H1 (cell line): ENCODE measurements at regions not wholly inside any gene's neighbourhood (a gene's known extent, or its start where the extent isn't known, plus 50 kb on each side); places are given as distances from the start of the nearest gene placed in this dataset.

ENCODE experiments used
- CTCF ChIA-PET: fragments of 300-600 bp; sonication (Branson Sonifier 250); formaldehyde crosslinking; loops from one replicate; lab custom pipeline; 2021; ENCODE audit not compliant: partially characterized antibody; lab: Charles Lee
- POLR2A ChIA-PET: fragments of 300-600 bp; sonication (Branson Sonifier 250); formaldehyde crosslinking; loops from one replicate; lab custom pipeline; 2021; ENCODE audit warnings: inconsistent platforms; ENCODE audit not compliant: partially characterized antibody; lab: Charles Lee
- DNase-seq, 2 experiments: peaks; one replicate each; pipeline versions ENCODE4 v3.0.0 to v3.0.0-alpha.2; 2010 to 2022; ENCODE audit warnings: low spot score in 2 of 2, low read depth in 1 of 2, mixed read lengths in 1 of 2
- FAIRE-seq: peaks from 2 replicates; lab custom pipeline; 2011; peaks lifted over from hg19 to GRCh38; lab: Jason Lieb, UNC
- H2AFZ ChIP-seq: 2 replicates; pipeline ENCODE4 v1.8.1; 2012; ENCODE audit warnings: low read length, inconsistent platforms
- H2AK5ac ChIP-seq: 2 replicates; pipeline ENCODE4 v1.6.1; 2013; ENCODE audit warnings: low read depth, low read length
- H2BK120ac ChIP-seq: replicated peaks from 2 replicates; pipeline ENCODE3; 2013; ENCODE audit warnings: low read depth, low read length, inconsistent platforms
- H2BK12ac ChIP-seq: 2 replicates; pipeline ENCODE4 v1.6.1; 2013; ENCODE audit warnings: low read depth, low read length
- H2BK15ac ChIP-seq: 2 replicates; pipeline ENCODE4 v1.6.1; 2013; ENCODE audit warnings: low read length
- H2BK20ac ChIP-seq: 2 replicates; pipeline ENCODE4 v1.6.1; 2013; ENCODE audit warnings: low read length
- H2BK5ac ChIP-seq: 2 replicates; pipeline ENCODE4 v1.6.1; 2013; ENCODE audit warnings: low read depth, low read length
- H3K14ac ChIP-seq: 2 replicates; pipeline ENCODE4 v1.6.1; 2013; ENCODE audit warnings: inconsistent platforms; ENCODE audit not compliant: insufficient read length
- H3K18ac ChIP-seq: 2 replicates; pipeline ENCODE4 v1.6.1; 2013; ENCODE audit warnings: low read length; ENCODE audit errors: extremely low read depth
- H3K23ac ChIP-seq: 2 replicates; pipeline ENCODE4 v1.6.1; 2013; ENCODE audit warnings: inconsistent platforms; ENCODE audit not compliant: insufficient read length
- H3K23me2 ChIP-seq: 2 replicates; pipeline ENCODE4 v1.6.1; 2013; ENCODE audit warnings: low read depth, low read length
- H3K27ac ChIP-seq: 2 replicates; pipeline ENCODE4 v1.6.1; 2011; ENCODE audit warnings: low read depth, low read length, inconsistent platforms
- H3K27me3 ChIP-seq, 4 experiments: replicated peaks in 1 of 4; 1 replicate in 1 of 4; 2 replicates in 3 of 4; pipeline versions ENCODE4 v1.6.1 to v1.8.1; 2011 to 2013; ENCODE audit warnings: low read length in 3 of 4, mild to moderate bottlenecking in 3 of 4, inconsistent platforms in 2 of 4, mixed read lengths in 2 of 4, moderate library complexity in 1 of 4; ENCODE audit not compliant: control insufficient read depth in 3 of 4, insufficient read depth in 3 of 4; ENCODE audit errors: extremely low read depth in 1 of 4
- H3K36me3 ChIP-seq, 4 experiments: 2 replicates each; pipeline versions ENCODE4 v1.6.1 to v1.8.1; 2011 to 2013; ENCODE audit warnings: mild to moderate bottlenecking in 4 of 4, low read length in 3 of 4, moderate library complexity in 2 of 4, control low read depth in 1 of 4, inconsistent platforms in 1 of 4; ENCODE audit not compliant: insufficient read depth in 4 of 4, control insufficient read depth in 2 of 4
- H3K4ac ChIP-seq: replicated peaks from 2 replicates; pipeline ENCODE3; 2013; ENCODE audit warnings: low read length, low read depth, mixed read lengths, inconsistent platforms; ENCODE audit not compliant: insufficient read length
- H3K4me1 ChIP-seq, 4 experiments: replicated peaks in 1 of 4; 1 replicate in 1 of 4; 2 replicates in 3 of 4; pipeline versions ENCODE4 v1.6.1 to v1.8.1; 2011 to 2013; ENCODE audit warnings: low read length in 3 of 4, inconsistent platforms in 2 of 4, mixed read lengths in 1 of 4; ENCODE audit not compliant: insufficient read depth in 4 of 4, control insufficient read depth in 3 of 4
- H3K4me2 ChIP-seq, 2 experiments: 2 replicates each; pipeline versions ENCODE4 v1.6.1 to v1.8.1; 2011 to 2013; ENCODE audit warnings: low read depth in 2 of 2, low read length in 2 of 2, control low read depth in 1 of 2, inconsistent platforms in 1 of 2, mild to moderate bottlenecking in 1 of 2; ENCODE audit not compliant: insufficient read depth in 1 of 2
- H3K4me3 ChIP-seq, 4 experiments: fragments of 200-600, 300-600 bp in 1 of 4; sonication (generic), shearing (Covaris generic), sonication (Bioruptor Twin) in 1 of 4; 2 replicates each; pipeline versions ENCODE4 v1.5.1 to v1.8.1; 2011 to 2016; ENCODE audit warnings: low read length in 4 of 4, low read depth in 3 of 4, control low read depth in 2 of 4, inconsistent platforms in 2 of 4, mild to moderate bottlenecking in 2 of 4, mixed read lengths in 1 of 4, moderate library complexity in 1 of 4; ENCODE audit not compliant: insufficient read depth in 2 of 4; ENCODE audit errors: extremely low read depth in 1 of 4
- H3K56ac ChIP-seq: replicated peaks from 2 replicates; pipeline ENCODE3; 2013; ENCODE audit warnings: low read depth, mild to moderate bottlenecking, mixed read lengths, low read length, inconsistent platforms; ENCODE audit not compliant: insufficient read length
- H3K79me1 ChIP-seq: 2 replicates; pipeline ENCODE4 v1.6.1; 2013; ENCODE audit warnings: low read depth, low read length, control low read depth
- H3K79me2 ChIP-seq, 2 experiments: 2 replicates each; pipeline versions ENCODE4 v1.6.1 to v1.8.1; 2012 to 2013; ENCODE audit warnings: low read length in 2 of 2, mild to moderate bottlenecking in 2 of 2, inconsistent platforms in 1 of 2; ENCODE audit not compliant: insufficient read depth in 2 of 2, control insufficient read depth in 1 of 2
- H3K9ac ChIP-seq, 4 experiments: replicated peaks in 1 of 4; 1 replicate in 1 of 4; 2 replicates in 3 of 4; pipeline versions ENCODE4 v1.6.1 to v1.8.1; 2011 to 2013; ENCODE audit warnings: low read depth in 3 of 4, low read length in 3 of 4, control low read depth in 2 of 4, mild to moderate bottlenecking in 2 of 4, moderate library complexity in 2 of 4, inconsistent platforms in 1 of 4; ENCODE audit errors: extremely low read depth in 1 of 4
- H3K9me3 ChIP-seq, 2 experiments: 2 replicates each; pipeline versions ENCODE4 v1.6.1 to v1.8.1; 2012 to 2013; ENCODE audit warnings: mild to moderate bottlenecking in 2 of 2, moderate library complexity in 2 of 2, control low read depth in 1 of 2, inconsistent platforms in 1 of 2, low read depth in 1 of 2, low read length in 1 of 2, mixed read lengths in 1 of 2; ENCODE audit not compliant: insufficient read depth in 2 of 2
- H4K20me1 ChIP-seq, 2 experiments: replicated peaks in 1 of 2; 2 replicates each; pipeline versions ENCODE3 to v1.8.1; 2011 to 2013; ENCODE audit warnings: inconsistent platforms in 2 of 2, low read length in 2 of 2, mild to moderate bottlenecking in 1 of 2; ENCODE audit not compliant: insufficient read depth in 2 of 2, control insufficient read depth in 1 of 2
- H4K5ac ChIP-seq: 2 replicates; pipeline ENCODE4 v1.6.1; 2013; ENCODE audit warnings: low read length, low read depth, mixed read lengths, inconsistent platforms; ENCODE audit not compliant: insufficient read length
- H4K8ac ChIP-seq: 2 replicates; pipeline ENCODE4 v1.8.0; 2013; ENCODE audit warnings: mild to moderate bottlenecking, moderate library complexity, low read length, inconsistent platforms; ENCODE audit not compliant: insufficient read depth; ENCODE audit errors: extremely low read depth
- H4K91ac ChIP-seq: replicated peaks from 2 replicates; pipeline ENCODE3; 2013; ENCODE audit warnings: low read length, mixed read lengths, inconsistent platforms; ENCODE audit not compliant: insufficient read length
- BCL11A ChIP-seq, 2 experiments: IDR thresholded peaks; one replicate each; pipeline ENCODE4 v1.6.1; 2011; ENCODE audit warnings: low read depth in 2 of 2, low read length in 2 of 2, mild to moderate bottlenecking in 2 of 2
- CTBP2 ChIP-seq: IDR thresholded peaks from 2 replicates; pipeline ENCODE4 v1.7.0; 2011; ENCODE audit warnings: borderline replicate concordance, mild to moderate bottlenecking, moderate library complexity, mixed read lengths, low read length; ENCODE audit not compliant: insufficient read depth, insufficient read length
- EGR1 ChIP-seq: IDR thresholded peaks from 2 replicates; pipeline ENCODE4 v1.6.1; 2011; ENCODE audit warnings: low read depth, low read length, borderline replicate concordance
- EZH2 ChIP-seq: fragments of 200-600 bp; sonication (generic); IDR thresholded peaks from 2 replicates; pipeline ENCODE4 v1.7.1; 2012; ENCODE audit warnings: low read depth, mild to moderate bottlenecking, moderate library complexity, low read length, inconsistent platforms; ENCODE audit not compliant: severe bottlenecking
- GABPA ChIP-seq: IDR thresholded peaks from 2 replicates; pipeline ENCODE4 v1.6.1; 2011; ENCODE audit warnings: mild to moderate bottlenecking, low read length, moderate library complexity, borderline replicate concordance; ENCODE audit not compliant: insufficient read depth
- GTF2F1 ChIP-seq: IDR thresholded peaks from 2 replicates; pipeline ENCODE4 v1.6.1; 2012; ENCODE audit warnings: low read depth, low read length, improper control_type of control experiment, borderline replicate concordance
- POU5F1 ChIP-seq: IDR thresholded peaks from 2 replicates; pipeline ENCODE4 v1.6.1; 2011; ENCODE audit warnings: low read depth, mild to moderate bottlenecking, low read length, moderate library complexity
- RXRA ChIP-seq: IDR thresholded peaks from 2 replicates; pipeline ENCODE4 v1.6.1; 2011; ENCODE audit warnings: low read depth, mild to moderate bottlenecking, low read length, moderate library complexity; ENCODE audit not compliant: insufficient read depth
- SAP30 ChIP-seq: fragments of 300-600 bp; sonication (generic); IDR thresholded peaks from 2 replicates; pipeline ENCODE4 v1.7.1; 2012; ENCODE audit warnings: low read length, moderate library complexity, mild to moderate bottlenecking, inconsistent platforms; ENCODE audit not compliant: insufficient read depth, insufficient replicate concordance
- SIN3A ChIP-seq, 2 experiments: IDR thresholded peaks in 1 of 2; conservative IDR thresholded peaks in 1 of 2; 2 replicates each; pipeline ENCODE4 v1.6.1; 2011 to 2012; ENCODE audit warnings: low read length in 2 of 2, improper control_type of control experiment in 1 of 2, low read depth in 1 of 2, mild to moderate bottlenecking in 1 of 2
- SP1 ChIP-seq: IDR thresholded peaks from 2 replicates; pipeline ENCODE4 v1.6.1; 2011; ENCODE audit warnings: low read depth, low read length
- SRF ChIP-seq: IDR thresholded peaks from 2 replicates; pipeline ENCODE4 v1.6.1; 2011; ENCODE audit warnings: mild to moderate bottlenecking, low read depth, low read length, moderate library complexity
- TAF1 ChIP-seq: IDR thresholded peaks from 2 replicates; pipeline ENCODE4 v1.6.1; 2011; ENCODE audit warnings: mild to moderate bottlenecking, low read depth, low read length
- USF2 ChIP-seq: IDR thresholded peaks from 2 replicates; pipeline ENCODE4 v1.6.1; 2011; ENCODE audit warnings: low read length, improper control_type of control experiment
- WGBS, 2 experiments: shearing (Covaris generic) in 1 of 2; methylation state at CpG; one replicate each; pipeline versions ENCODE4 v1.1.6 to v1.1.7; 2013 to 2015; ENCODE audit warnings: low lambda C conversion rate in 2 of 2, mixed read lengths in 2 of 2, inconsistent platforms in 1 of 2, low coverage in 1 of 2, missing lambda C conversion rate in 1 of 2; ENCODE audit not compliant: insufficient replicate concordance in 2 of 2, insufficient coverage in 1 of 2, insufficient read length in 1 of 2; ENCODE audit errors: extremely low coverage in 1 of 2, missing lambda C conversion rate in 1 of 2; 5-methylcytosine and 5-hydroxymethylcytosine counted together

GRCh38 chr2:21947046-21947445, 823.3 kb downstream of the TDRD15 start:
- Histone ChIP-seq H3K56ac (no peak overlapping the region), H3K4me3 (no peak overlapping the region), H2BK5ac (no peak overlapping the region), H4K8ac (no peak overlapping the region), H3K14ac (no peak overlapping the region), H3K9ac (no peak overlapping the region), H2BK20ac (no peak overlapping the region), H3K79me1 (no peaks in the 10 kb centered on the region), H3K4me1 (no peaks in the 10 kb centered on the region), H3K4me2 (no peak overlapping the region), H3K36me3 (no peaks in the 10 kb centered on the region), H2AK5ac (no peak overlapping the region), H2BK12ac (no peak overlapping the region), H3K27ac (no peak overlapping the region), H3K18ac (no peak overlapping the region), H4K91ac (no peak overlapping the region), H3K23me2 (no peaks in the 10 kb centered on the region), H3K4ac (no peak overlapping the region), H2BK15ac (no peak overlapping the region), H4K5ac (no peak overlapping the region), H4K20me1 (no peaks in the 10 kb centered on the region), H3K9me3 (no peaks in the 10 kb centered on the region), H2BK120ac (no peak overlapping the region), H3K27me3 (no peaks in the 10 kb centered on the region), H3K23ac (no peak overlapping the region), H2AFZ (no peak overlapping the region), H3K79me2 (no peaks in the 10 kb centered on the region)
- 82% methylated on average over 6 of the region's 6 CpGs; no CpG with 5 or more reads in 1 of the 2 experiments for WGBS, 2 experiments
- CTCF ChIA-PET: no interaction called here
- FAIRE-seq (no peak), DNase-seq (no peak)
- POLR2A ChIA-PET: no interaction called here
- TF ChIP-seq TAF1: no peak
- no peak for TF ChIP-seq EZH2
- TF ChIP-seq EGR1: no peak
- no peak for TF ChIP-seq BCL11A (IDR thresholded peaks at IDR 0.05; ENCODE audit: low read depth in 2 of 2, low read length in 2 of 2)
- TF ChIP-seq SRF: no peak
- TF ChIP-seq CTBP2: no peak
- no peak for TF ChIP-seq SP1
- no peak for TF ChIP-seq USF2
- TF ChIP-seq SIN3A (conservative IDR thresholded peaks at IDR 0.05 in 1 of 2, IDR thresholded peaks at IDR 0.05 in 1 of 2; ENCODE audit: low read depth in 1 of 2, low read length in 2 of 2): no peak
- TF ChIP-seq RXRA: no peak
- no peak for TF ChIP-seq GTF2F1
- TF ChIP-seq POU5F1: no peak
- TF ChIP-seq SAP30: no peak
- TF ChIP-seq GABPA: no peak
